Vagina (tissue), 2 donors: ENCODE measurements at regions not wholly inside any gene's neighbourhood (a gene's known extent, or its start where the extent isn't known, plus 50 kb on each side); places are given as distances from the start of the nearest gene placed in this dataset.

ENCODE experiments used
- CTCF ChIP-seq, 3 experiments: fragments of 450-650 bp in 2 of 3; fragments of 200-600 bp in 1 of 3; sonication (generic) in 1 of 3; IDR thresholded peaks; one replicate each; pipeline ENCODE4 v1.5.1; 2017 to 2019; ENCODE audit warnings: antibody characterized with exemption in 3 of 3, mild to moderate bottlenecking in 2 of 3, moderate library complexity in 2 of 3
- POLR2A ChIP-seq, 2 donors: fragments of 450-650 bp; IDR thresholded peaks; one replicate each; pipeline ENCODE4 v1.6.1; 2017; ENCODE audit warnings: antibody characterized with exemption in 2 of 2, mild to moderate bottlenecking in 2 of 2, moderate library complexity in 2 of 2
- POLR2AphosphoS5 ChIP-seq, 2 donors: sonication (generic); formaldehyde crosslinking; IDR thresholded peaks; one replicate each; pipeline ENCODE4 v1.9.0; 2017; ENCODE audit warnings: antibody characterized with exemption in 2 of 2, mild to moderate bottlenecking in 2 of 2, low read depth in 1 of 2; ENCODE audit not compliant: insufficient read depth in 1 of 2

GRCh38 chr18:34951625-34952379, 89.4 kb upstream of the MAPRE2 start:
- no peak for TF ChIP-seq CTCF (IDR thresholded peaks at IDR 0.05)
- no peak for TF ChIP-seq POLR2A (IDR thresholded peaks at IDR 0.05)
- TF ChIP-seq POLR2AphosphoS5 (IDR thresholded peaks at IDR 0.05; ENCODE audit: insufficient read depth in 1 of 2, low read depth in 1 of 2) = no peak
